ENCODE measurements at regions not wholly inside any gene's neighbourhood (a gene's known extent, or its start where the extent isn't known, plus 50 kb on each side); places are given as distances from the start of the nearest gene placed in this dataset.
"Not testable (repeated sequence)": the region's sequence is repeated elsewhere in the genome, so short reads cannot be mapped to it uniquely, and the experiment has no call there.

DNA sequence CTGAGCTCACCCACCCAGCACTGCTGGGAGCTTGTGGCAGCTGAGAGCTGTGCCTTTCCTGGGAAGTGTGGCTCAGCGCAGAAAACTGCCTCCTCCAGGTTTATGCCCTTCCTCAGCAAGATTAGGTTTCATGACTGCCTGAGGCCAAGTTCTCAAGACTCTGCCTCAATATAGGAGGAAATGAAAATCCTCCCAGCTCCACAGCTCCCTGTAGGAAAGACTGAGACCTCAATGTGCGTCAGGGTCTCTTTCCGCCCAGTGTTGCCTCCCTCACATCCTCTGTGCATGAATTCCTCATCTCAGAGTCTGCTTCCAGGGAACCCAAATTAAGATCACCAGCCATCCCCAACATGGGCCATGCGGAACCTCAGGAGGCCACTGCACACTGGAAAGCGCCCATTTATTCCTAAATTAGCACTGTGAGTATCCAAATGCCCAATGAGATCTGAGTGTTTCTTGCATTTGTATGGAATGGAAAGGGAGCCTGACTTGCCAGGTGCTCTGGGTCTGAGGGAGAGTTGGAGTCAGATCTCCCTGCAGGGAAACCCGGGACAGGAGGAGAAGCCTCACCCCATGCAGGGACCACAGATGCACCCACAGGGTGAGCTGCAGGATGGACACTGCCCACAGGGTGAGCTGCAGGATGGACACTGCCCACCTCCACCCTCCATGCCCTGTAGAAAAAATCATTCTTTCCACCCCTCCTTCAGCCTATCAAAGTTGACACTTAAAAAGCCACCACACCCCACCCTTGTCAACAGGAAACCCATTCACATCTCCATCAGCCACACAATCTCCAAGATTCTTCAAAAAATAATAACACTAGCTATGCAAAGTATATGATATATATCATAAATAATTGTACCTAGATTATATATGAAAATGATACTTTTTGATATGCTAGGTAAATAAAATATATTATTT is 97.4 kb upstream of the IGLL5 start:
- Histone ChIP-seq H3K4me3 (no peak overlapping the region), H3K4me1 (no peaks in the 10 kb centered on the region), H3K9me3 (no peaks in the 10 kb centered on the region), H3K27me3 (no peaks in the 10 kb centered on the region), H3K36me3 (no peaks in the 10 kb centered on the region), H3K27ac (no peak overlapping the region)
- WGBS, 2 donors = 79 to 86% methylated on average over 6 of the region's 6 CpGs
- no peak for FAIRE-seq
- TF ChIP-seq, protein P1, sequence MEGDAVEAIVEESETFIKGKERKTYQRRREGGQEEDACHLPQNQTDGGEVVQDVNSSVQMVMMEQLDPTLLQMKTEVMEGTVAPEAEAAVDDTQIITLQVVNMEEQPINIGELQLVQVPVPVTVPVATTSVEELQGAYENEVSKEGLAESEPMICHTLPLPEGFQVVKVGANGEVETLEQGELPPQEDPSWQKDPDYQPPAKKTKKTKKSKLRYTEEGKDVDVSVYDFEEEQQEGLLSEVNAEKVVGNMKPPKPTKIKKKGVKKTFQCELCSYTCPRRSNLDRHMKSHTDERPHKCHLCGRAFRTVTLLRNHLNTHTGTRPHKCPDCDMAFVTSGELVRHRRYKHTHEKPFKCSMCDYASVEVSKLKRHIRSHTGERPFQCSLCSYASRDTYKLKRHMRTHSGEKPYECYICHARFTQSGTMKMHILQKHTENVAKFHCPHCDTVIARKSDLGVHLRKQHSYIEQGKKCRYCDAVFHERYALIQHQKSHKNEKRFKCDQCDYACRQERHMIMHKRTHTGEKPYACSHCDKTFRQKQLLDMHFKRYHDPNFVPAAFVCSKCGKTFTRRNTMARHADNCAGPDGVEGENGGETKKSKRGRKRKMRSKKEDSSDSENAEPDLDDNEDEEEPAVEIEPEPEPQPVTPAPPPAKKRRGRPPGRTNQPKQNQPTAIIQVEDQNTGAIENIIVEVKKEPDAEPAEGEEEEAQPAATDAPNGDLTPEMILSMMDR (IDR thresholded peaks at IDR 0.05) = no peak
- intact Hi-C loops (cut with DNase I) = no loop called here
- DNase-seq = no peak
- ATAC-seq = no peak

DNA sequence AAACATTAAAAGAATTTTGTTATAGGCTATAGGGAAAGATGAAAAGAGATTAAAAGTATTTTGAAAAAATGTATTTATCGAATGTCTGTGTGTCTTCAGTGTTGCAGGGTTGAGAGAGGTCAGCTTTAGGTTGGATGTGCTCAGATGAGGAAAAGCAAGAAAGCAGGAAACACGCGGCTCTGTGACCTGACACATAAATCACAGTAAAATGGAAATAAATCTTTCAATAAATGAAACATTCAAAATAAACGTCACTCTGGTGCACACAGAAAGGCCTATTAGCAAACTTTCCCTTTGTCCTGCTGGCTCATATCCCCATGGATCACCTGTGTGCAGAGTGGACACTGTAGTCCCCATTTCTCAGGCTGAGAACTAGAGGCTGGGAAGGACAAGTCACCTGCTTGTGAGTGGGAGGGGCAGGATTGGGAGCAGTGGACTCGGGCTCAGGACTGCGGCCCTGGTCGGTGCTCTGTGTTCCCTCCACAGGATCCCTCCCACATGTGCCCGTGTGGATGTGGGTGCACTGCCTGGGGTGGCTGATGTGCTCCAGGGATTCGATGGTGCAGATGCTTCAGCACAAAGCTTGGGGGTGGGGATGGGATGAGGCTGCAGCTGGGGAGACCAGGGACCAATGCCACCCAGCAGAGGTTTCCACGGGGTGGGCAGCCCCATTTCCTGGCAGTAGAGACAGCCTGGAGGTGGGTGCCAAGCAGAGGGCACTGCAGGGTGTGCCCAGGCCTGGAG is 96.0 kb upstream of the IGLL5 start:
- ATAC-seq (no peak), DNase-seq (no peak), FAIRE-seq (no peak)
- Histone ChIP-seq H3K27ac (no peak overlapping the region), H3K4me3 (no peak overlapping the region), H3K36me3 (no peaks in the 10 kb centered on the region), H3K27me3 (no peaks in the 10 kb centered on the region), H3K9me3 (no peaks in the 10 kb centered on the region), H3K4me1 (no peaks in the 10 kb centered on the region)
- intact Hi-C loops (cut with DNase I) = no loop called here
- TF ChIP-seq, protein P1 (IDR thresholded peaks at IDR 0.05) = no peak
- WGBS, 2 donors = 43 to 52% methylated on average over 10 of the region's 10 CpGs

DNA sequence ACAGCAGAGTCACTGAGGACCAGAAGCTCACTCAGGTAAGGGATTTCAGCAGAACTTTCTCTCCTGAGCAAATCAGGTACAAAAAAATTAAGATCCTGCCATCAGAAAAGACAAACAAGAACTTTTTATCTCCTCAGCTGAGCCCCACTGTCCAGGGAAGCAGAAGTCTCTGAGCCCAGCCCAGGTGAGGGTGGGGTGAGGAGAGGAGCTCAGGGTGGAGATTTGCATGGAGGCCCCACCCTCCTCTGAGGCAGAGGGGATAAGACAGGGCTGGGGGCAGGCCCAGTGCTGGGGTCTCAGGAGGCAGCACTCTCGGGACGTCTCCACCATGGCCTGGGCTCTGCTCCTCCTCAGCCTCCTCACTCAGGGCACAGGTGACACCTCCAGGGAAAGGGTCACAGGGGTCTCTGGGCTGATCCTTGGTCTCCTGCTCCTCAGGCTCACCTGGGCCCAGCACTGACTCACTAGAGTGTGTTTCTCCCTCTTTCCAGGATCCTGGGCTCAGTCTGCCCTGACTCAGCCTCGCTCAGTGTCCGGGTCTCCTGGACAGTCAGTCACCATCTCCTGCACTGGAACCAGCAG is 95.3 kb upstream of the IGLL5 start:
- H3K27ac ChIP-seq; H3K4me1 ChIP-seq; DNase-seq; ATAC-seq; FAIRE-seq; H3K9me3 ChIP-seq; intact Hi-C loops (cut with DNase I); H3K36me3 ChIP-seq; H3K27me3 ChIP-seq; H3K4me3 ChIP-seq: not testable (repeated sequence)
- 75 to 83% methylated on average over 4 of the region's 4 CpGs for WGBS, 2 donors

DNA sequence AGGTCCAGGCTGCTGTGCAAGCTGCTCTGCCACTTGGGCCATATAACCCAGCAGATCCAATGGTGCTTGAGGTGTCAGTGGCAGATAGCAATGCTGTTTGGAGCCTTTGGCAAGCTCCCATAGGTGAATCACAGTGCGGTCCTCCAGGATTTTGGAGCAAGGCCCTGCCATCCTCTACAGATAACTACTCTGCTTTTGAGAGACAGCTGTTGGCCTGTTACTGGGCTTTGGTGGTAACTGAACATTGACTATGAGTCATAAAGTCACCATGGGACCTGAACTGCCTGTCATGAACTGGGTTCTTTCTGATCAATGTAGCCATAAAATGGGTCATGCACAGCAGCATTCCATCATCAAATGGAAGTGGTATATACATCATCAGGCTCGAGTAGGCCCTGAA is 92.0 kb upstream of the IGLL5 start:
- H3K4me1 ChIP-seq; DNase-seq; ATAC-seq; H3K27me3 ChIP-seq; H3K36me3 ChIP-seq; H3K4me3 ChIP-seq; intact Hi-C loops (cut with DNase I); H3K27ac ChIP-seq; H3K9me3 ChIP-seq; FAIRE-seq: not testable (repeated sequence)
- 75 to 83% methylated on average over 2 of the region's 2 CpGs for WGBS, 2 donors

DNA sequence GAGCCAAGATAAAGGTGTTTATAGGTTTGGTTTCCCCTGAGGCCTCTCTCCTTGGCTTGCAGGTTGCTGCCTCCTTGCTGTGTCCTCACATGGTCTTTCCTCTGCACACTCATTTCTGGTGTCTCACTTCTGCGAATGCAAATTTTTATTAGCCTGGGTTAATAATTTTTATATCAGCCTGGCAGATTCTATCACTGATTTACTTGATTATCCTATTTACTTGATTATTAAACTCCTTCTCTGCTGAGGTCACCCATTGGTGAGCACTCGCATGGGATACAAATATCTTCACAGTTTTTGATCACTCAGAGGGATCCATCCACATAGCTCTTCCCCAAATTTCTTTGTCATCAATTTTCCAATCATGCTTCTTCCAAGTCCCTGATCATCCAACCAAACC is 90.9 kb upstream of the IGLL5 start:
- H3K27me3 ChIP-seq = no peaks in the 10 kb centered on the region
- TF ChIP-seq, protein P1 (IDR thresholded peaks at IDR 0.05) = no peak
- no peak for ATAC-seq
- no peak overlapping the region for H3K27ac ChIP-seq
- intact Hi-C loops (cut with DNase I) = no loop called here
- H3K36me3 ChIP-seq = no peaks in the 10 kb centered on the region
- FAIRE-seq = no peak
- no peak overlapping the region for H3K4me3 ChIP-seq
- 50 to 76% methylated on average over 2 of the region's 2 CpGs for WGBS, 2 donors
- H3K4me1 ChIP-seq = no peaks in the 10 kb centered on the region
- DNase-seq = no peak
- no peaks in the 10 kb centered on the region for H3K9me3 ChIP-seq
